Urinary bladder (tissue), 3 donors: ENCODE measurements at regions not wholly inside any gene's neighbourhood (a gene's known extent, or its start where the extent isn't known, plus 50 kb on each side); places are given as distances from the start of the nearest gene placed in this dataset.
"Not testable (repeated sequence)": the region's sequence is repeated elsewhere in the genome, so short reads cannot be mapped to it uniquely, and the experiment has no call there.

Experiments used
- DNase-seq: peaks from one replicate; pipeline ENCODE4 v3.0.0-alpha.2; 2015; ENCODE audit errors: extremely low spot score
- H3K27ac ChIP-seq: one replicate; pipeline ENCODE4 v1.5.1; 2013; ENCODE audit warnings: low read depth, mild to moderate bottlenecking, moderate library complexity
- H3K36me3 ChIP-seq: one replicate; pipeline ENCODE4 v1.6.1; 2013; ENCODE audit warnings: mild to moderate bottlenecking, moderate library complexity; ENCODE audit not compliant: insufficient read depth
- H3K4me1 ChIP-seq: one replicate; pipeline ENCODE4 v1.6.1; 2013; ENCODE audit warnings: mild to moderate bottlenecking, moderate library complexity; ENCODE audit not compliant: insufficient read depth
- H3K4me3 ChIP-seq: one replicate; pipeline ENCODE4 v1.5.1; 2013; ENCODE audit warnings: low read depth, low read length
- WGBS: extraction: QIAGEN DNeasy Blood & Tissue Kit; methylation state at CpG from one replicate; pipeline ENCODE4 v1.1.7; 2013; 5-methylcytosine and 5-hydroxymethylcytosine counted together
- donor health status: healthy with polysubstance abuse.
- donor health status: healthy.

DNA sequence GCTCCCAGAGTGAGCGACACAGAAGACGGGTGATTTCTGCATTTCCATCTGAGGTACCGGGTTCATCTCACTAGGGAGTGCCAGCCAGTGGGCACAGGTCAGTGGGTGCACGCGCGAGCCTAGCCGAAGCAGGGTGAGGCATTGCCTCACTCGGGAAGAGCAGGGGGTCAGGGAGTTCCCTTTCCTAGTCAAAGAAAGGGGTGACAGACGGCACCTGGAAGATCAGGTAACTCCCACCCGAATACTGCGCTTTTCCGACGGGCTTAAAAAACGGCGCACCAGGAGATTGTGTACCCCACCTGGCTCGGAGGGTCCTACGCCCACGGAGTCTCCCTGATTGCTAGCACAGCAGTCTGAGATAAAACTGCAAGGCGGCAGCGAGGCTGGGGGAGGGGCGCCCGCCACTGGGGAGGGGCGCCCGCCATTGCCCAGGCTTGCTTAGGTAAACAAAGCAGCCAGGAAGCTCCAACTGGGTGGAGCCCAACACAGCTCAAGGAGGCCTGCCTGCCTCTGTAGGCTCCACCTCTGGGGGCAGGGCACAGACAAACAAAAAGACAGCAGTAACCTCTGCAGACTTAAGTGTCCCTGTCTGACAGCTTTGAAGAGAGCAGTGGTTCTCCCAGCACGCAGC, 979.1 kb upstream of the COX7C start:
- H3K4me3 ChIP-seq, DNase-seq, H3K4me1 ChIP-seq, H3K36me3 ChIP-seq, H3K27ac ChIP-seq: not testable (repeated sequence)
- WGBS, result 95% methylated on average over 20 of the region's 25 CpGs

DNA sequence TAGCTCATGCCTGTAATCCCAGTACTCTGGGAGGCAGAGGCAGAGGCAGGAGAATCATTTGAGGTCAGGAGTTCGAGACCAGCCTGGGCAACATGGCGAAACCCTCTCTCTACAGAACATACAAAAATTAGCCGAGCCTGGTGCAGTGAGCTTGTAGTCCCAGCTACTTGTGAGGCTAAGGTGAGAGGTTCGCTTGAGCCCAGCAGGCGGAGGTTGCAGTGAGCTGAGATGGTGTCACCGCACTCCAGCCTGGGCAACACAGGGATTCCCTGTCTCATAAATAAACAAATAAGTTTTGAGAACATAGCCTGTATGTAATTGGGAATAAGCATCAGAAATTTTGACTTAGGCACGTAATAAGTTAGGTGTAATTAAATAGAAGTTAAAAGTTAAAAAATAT, 971.7 kb upstream of the COX7C start:
- H3K27ac ChIP-seq, result no peak overlapping the region
- no peaks in the 10 kb centered on the region for H3K4me1 ChIP-seq
- H3K36me3 ChIP-seq, result no peaks in the 10 kb centered on the region
- H3K4me3 ChIP-seq, result no peak overlapping the region
- WGBS, result 96% methylated on average over 7 of the region's 7 CpGs
- DNase-seq, result no peak

DNA sequence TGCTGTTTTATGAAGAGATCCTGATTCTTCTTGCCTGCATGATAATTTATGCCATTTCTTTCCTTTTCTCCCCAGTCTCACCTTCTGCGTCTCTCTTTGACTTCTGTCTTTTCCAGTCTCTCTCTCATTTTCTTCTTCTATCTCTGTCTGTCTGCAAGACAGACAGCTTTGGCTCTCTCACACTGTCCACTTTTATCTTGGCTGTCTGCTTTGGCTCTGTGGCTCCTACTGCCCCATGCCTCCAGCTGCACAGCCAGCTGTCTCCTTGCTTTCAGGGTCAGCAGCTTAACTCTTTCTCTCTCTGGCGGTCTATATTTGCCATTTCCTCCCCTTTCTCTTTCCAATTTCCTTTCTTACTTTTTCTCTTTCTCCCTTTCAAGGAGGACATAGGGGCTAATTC, 971.1 kb upstream of the COX7C start:
- H3K27ac ChIP-seq, result no peak overlapping the region
- no peak for DNase-seq
- WGBS, result 65% methylated on average over 2 of the region's 2 CpGs

DNA sequence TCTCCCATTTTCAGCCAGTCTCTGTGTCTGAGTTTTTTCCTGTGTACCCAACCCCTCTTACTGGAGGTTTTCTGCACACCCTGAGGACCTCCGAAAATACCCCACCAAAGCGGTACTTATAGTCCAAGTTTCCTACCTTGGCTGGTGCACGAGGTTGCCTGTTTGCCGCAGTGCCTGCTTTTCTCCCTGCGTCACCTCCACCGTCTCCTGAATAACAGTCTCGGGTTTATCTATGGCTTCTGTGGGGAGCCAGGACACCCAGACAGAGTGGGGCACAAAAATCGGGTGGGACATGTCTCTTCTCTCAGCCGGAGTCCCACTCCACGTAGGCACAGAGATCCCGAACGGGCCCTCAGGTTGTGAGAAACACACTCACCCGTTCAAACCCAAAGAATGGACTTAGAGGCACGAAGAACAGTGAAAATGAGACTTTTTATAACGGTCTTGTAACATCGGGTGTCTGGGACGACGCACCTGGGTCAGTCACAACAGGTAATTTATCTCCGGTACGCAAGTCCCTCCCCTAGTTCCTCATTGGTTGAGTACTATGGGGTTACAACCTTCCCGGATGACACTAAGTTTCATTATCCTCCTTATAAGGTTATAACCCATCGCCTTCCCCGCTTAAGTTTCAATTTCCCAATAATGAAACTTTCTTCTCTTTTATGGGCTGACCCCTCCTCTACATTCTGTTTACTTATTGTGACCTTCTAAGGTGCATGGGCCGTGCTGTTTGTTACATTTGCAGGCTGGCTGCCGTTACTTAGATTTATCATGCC, 970.2 kb upstream of the COX7C start:
- H3K4me3 ChIP-seq, result no peak overlapping the region
- H3K4me1 ChIP-seq, result no peaks in the 10 kb centered on the region
- H3K27ac ChIP-seq, result no peak overlapping the region
- no peaks in the 10 kb centered on the region for H3K36me3 ChIP-seq
- no peak for DNase-seq
- WGBS, result 86% methylated on average over 25 of the region's 25 CpGs

More for the DNA sequence above, 971.1 kb upstream of the COX7C start:
- Histone ChIP-seq H3K4me1 (no peaks in the 10 kb centered on the region), H3K4me3 (no peak overlapping the region), H3K36me3 (no peaks in the 10 kb centered on the region)

DNA sequence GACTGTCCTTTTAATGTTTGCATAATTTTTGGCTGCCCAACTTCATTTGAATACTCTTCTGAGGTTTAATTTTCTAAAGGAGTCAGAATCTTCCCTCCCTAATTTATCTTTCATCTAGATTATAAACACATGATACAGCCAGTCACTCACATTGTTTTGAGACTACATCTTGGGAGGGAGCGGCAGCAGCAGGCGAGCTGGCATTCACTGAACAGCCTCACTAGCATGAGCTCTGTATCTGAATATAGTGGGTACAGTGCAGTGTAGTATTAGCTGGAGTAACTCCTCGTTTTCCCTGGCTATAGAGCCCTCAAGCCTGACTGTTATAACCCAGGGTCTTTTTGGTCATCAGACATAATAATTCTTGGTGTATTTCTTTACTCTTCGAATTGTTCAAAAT, 969.2 kb upstream of the COX7C start:
- no peaks in the 10 kb centered on the region for H3K36me3 ChIP-seq
- H3K4me3 ChIP-seq, result no peak overlapping the region
- 70% methylated on average over 4 of the region's 4 CpGs for WGBS
- no peak overlapping the region for H3K27ac ChIP-seq
- no peak for DNase-seq
- H3K4me1 ChIP-seq, result no peaks in the 10 kb centered on the region

DNA sequence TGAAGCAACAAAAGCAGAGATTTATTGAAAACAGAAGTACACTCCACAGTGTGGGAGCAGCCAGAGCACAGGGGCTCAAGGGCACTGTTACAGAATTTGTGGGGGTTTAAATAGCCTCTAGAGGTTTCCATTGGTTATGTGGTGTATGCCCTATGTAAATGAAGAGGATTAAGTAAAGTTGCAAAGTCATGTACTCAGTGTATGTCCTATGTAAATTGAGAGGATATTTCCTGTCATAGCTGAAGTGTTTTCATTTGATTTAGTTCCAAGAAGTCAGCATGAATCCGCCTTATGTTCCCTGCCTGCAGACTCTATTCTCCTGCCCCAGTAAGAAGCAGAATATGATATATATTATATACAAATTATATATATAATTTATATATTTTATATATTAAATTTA, 966.0 kb upstream of the COX7C start:
- 80% methylated on average over 1 of the region's 1 CpG for WGBS
- Histone ChIP-seq H3K27ac (no peak overlapping the region), H3K4me1 (no peaks in the 10 kb centered on the region), H3K36me3 (no peaks in the 10 kb centered on the region), H3K4me3 (no peak overlapping the region)
- DNase-seq, result no peak

DNA sequence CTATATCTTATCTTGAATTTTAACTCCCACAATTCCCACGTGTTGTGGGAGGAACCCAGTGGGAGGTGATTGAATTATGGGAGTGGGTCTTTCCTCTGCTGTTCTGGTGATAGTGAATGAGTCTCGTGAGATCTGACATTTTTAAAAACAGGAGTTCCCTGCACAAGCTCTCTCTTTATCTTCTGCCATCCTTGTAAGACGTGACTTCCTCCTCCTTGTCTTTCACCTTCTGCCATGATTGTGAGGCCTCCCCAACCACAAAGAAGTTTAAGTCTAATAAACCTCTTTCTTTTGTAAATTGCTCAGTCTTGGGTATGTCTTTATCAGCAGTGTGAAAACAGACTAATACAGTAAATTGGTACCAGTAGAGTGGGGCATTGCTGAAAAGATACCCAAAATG, 963.6 kb upstream of the COX7C start:
- H3K36me3 ChIP-seq, DNase-seq, H3K4me3 ChIP-seq, H3K4me1 ChIP-seq, H3K27ac ChIP-seq: not testable (repeated sequence)
- 78% methylated on average over 3 of the region's 3 CpGs for WGBS

DNA sequence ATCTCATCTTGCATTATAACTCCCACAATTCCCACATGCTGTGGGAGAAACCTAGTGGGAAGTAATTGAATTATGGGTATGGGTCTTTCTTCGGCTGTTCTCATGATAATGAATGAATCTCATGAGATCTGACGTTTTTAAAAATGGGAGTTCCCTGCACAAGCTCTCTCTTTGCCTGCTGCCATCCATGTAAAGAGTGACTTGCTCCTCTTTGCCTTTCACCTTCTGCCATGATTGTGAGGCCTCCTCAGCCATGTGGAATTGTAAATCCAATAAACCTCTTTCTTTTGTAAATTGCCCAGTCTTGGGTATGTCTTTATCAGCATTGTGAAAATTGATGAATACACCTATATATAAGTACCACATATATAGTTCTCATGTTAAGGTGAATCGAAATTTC, 961.7 kb upstream of the COX7C start:
- WGBS, result 82% methylated on average over 3 of the region's 3 CpGs
- no peak overlapping the region for H3K4me3 ChIP-seq
- H3K4me1 ChIP-seq, result no peaks in the 10 kb centered on the region
- no peak overlapping the region for H3K27ac ChIP-seq
- H3K36me3 ChIP-seq, result no peaks in the 10 kb centered on the region
- no peak for DNase-seq

DNA sequence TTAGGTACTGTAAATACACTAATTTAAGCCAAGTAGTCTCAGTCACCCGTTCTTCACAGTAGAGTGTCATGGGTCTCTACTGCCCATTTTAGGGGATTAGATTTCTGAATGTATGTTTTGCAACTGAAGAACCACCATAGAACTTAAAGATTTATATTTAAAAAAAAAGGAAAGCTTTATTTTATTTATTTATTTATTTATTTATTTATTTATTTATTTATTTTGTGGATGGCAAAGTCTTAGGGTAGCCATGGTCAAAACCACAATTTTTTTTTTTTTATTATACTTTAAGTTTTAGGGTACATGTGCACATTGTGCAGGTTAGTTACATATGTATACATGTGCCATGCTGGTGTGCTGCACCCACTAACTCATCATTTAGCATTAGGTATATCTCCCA, 960.4 kb upstream of the COX7C start:
- not testable (repeated sequence) for H3K36me3 ChIP-seq, H3K4me3 ChIP-seq, H3K4me1 ChIP-seq, DNase-seq, H3K27ac ChIP-seq
- WGBS, result 89% methylated on average over 1 of the region's 1 CpG

DNA sequence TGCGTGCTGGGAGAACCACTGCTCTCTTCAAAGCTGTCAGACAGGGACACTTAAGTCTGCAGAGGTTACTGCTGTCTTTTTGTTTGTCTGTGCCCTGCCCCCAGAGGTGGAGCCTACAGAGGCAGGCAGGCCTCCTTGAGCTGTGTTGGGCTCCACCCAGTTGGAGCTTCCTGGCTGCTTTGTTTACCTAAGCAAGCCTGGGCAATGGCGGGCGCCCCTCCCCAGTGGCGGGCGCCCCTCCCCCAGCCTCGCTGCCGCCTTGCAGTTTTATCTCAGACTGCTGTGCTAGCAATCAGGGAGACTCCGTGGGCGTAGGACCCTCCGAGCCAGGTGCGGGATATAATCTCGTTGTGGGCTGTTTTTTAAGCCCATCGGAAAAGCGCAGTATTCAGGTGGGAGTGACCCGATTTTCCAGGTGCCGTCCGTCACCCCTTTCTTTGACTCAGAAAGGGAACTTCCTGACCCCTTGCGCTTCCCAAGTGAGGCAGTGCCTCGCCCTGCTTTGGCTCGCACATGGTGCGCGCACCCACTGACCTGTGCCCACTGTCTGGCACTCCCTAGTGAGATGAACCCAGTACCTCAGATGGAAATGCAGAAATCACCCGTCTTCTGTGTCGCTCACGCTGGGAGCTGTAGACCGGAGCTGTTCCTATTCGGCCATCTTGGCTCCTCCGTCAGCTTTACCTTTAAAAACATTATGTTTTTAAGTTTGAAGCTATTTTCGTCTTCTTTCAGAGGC, 954.6 kb upstream of the COX7C start:
- H3K27ac ChIP-seq, H3K4me3 ChIP-seq, H3K4me1 ChIP-seq, H3K36me3 ChIP-seq, DNase-seq: not testable (repeated sequence)
- WGBS, result 94% methylated on average over 24 of the region's 29 CpGs

DNA sequence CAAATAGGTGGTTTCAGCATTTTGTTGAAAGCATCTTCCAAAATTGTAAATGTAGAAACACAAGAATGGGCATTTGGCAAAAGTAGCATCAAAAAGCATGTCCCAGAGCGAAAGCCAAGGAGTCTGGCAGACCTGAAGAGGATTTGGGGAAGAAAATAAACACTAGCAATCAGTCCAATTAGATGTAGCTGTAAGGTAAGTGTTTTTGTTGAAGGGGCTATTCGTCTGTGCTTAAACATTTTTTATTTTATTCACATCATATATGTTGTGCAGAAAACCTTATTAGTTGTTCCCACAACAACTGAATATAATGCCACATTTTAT, 954.1 kb upstream of the COX7C start:
- no peak overlapping the region for H3K27ac ChIP-seq
- DNase-seq, result no peak
- H3K4me1 ChIP-seq, result no peaks in the 10 kb centered on the region
- 82% methylated on average over 2 of the region's 2 CpGs for WGBS
- no peaks in the 10 kb centered on the region for H3K36me3 ChIP-seq
- H3K4me3 ChIP-seq, result no peak overlapping the region

DNA sequence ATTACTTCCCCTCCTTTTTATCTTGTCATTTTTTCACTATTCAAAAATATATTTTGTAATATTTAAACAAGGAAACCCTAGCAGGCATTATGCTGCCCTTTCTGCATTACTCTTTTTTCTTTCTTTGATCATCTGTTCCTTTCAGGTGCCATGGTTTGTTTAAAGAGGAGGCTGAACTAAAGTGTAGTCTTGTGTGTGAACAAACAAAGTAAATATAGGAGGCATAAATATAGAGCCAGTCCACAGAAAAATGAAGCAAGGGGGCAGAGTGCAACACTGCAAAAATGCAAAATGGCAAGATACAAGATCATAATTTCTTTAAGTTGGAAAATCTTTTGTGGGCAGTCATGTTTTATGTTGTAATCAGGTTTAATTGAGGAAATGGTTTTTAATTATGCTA, 947.3 kb upstream of the COX7C start:
- Histone ChIP-seq H3K4me3 (no peak overlapping the region), H3K27ac (no peak overlapping the region), H3K4me1 (no peaks in the 10 kb centered on the region), H3K36me3 (no peaks in the 10 kb centered on the region)
- DNase-seq, result no peak

DNA sequence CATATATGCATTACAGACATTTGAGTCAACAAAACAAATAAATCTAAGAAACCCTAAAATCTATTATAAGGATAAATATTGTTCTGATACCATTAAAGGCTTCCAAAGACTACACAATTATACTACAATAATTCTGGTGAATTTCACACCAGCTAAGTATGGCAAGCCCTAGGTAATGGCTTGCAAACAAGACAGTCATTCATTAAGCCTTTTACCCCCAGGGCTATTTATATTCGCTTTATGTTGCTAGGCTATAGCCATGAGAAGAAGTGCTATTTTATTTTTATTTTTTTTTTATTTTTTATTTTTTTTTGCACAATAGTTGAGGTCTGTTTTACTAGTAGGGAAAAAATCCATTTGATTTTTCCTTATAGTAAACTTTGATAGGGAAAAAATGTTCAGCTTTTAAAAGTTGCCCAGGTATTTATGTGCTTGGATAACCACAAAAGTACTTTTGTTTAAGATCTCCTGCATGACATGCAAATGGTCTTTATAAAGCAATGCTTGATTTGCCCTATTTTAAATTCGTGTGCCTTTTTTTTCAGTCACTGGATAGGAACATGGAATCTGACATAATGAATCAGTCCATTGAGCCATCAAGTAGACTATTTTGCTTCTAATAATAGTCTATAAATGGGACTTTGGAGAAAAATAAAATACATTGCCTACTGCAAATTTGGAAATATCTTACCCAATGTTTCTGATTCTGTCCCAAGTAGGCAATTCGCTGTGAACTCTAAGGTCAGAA, 946.3 kb upstream of the COX7C start:
- no peak overlapping the region for H3K4me3 ChIP-seq
- H3K27ac ChIP-seq, result no peak overlapping the region
- no peak for DNase-seq
- no peaks in the 10 kb centered on the region for H3K4me1 ChIP-seq
- WGBS, result 71% methylated on average over 3 of the region's 3 CpGs
- no peaks in the 10 kb centered on the region for H3K36me3 ChIP-seq

DNA sequence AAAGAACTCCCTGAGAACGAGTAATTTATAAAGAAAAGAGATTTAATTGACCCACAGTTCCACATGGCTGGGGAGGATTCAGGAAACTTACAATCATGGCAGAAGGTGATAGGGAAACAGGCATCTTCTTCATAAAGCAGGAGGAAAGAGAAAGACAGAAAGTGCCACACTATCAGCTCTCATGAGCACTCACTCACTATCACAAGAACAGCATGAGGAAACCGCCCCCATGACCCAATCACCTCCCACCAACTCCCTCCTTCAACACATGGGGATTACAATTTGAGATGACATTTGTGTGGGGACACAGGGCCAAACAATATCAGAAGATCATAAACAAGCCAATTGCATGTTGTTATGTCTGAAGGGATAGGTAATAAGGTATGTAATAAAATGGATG, 935.9 kb upstream of the COX7C start:
- H3K36me3 ChIP-seq, result no peaks in the 10 kb centered on the region
- 69% methylated on average over 2 of the region's 2 CpGs for WGBS
- H3K4me1 ChIP-seq, result no peaks in the 10 kb centered on the region
- H3K4me3 ChIP-seq, result no peak overlapping the region
- DNase-seq, result no peak
- H3K27ac ChIP-seq, result no peak overlapping the region
